Neuronal stem cell (in vitro differentiated cells): ENCODE measurements at regions not wholly inside any gene's neighbourhood (a gene's known extent, or its start where the extent isn't known, plus 50 kb on each side); places are given as distances from the start of the nearest gene placed in this dataset.
A peak's percentile ranks its signal among the peaks of the same experiment; 100 is the strongest.

Source experiments
- DNase-seq: peaks from one replicate; pipeline ENCODE4 v3.0.0-alpha.2; 2013; ENCODE audit warnings: low spot score
- H2AFZ ChIP-seq: one replicate; pipeline ENCODE4 v1.6.1; 2013; ENCODE audit warnings: mild to moderate bottlenecking, low read length, inconsistent platforms
- H2AK5ac ChIP-seq: 2 replicates; pipeline ENCODE4 v1.6.1; 2013; ENCODE audit warnings: low read depth, mild to moderate bottlenecking, inconsistent platforms, low read length, moderate library complexity, mixed read lengths
- H2BK120ac ChIP-seq: 2 replicates; pipeline ENCODE4 v1.6.1; 2013; ENCODE audit warnings: low read depth, mild to moderate bottlenecking, inconsistent platforms, low read length, moderate library complexity, mixed read lengths
- H2BK12ac ChIP-seq: one replicate; pipeline ENCODE4 v1.6.1; 2013; ENCODE audit warnings: low read length, inconsistent platforms
- H2BK15ac ChIP-seq: 2 replicates; pipeline ENCODE4 v1.6.1; 2013; ENCODE audit warnings: mild to moderate bottlenecking, low read length, inconsistent platforms, mixed read lengths
- H2BK5ac ChIP-seq: one replicate; pipeline ENCODE4 v1.6.1; 2013; ENCODE audit warnings: inconsistent platforms, mild to moderate bottlenecking, low read length, moderate library complexity
- H3K14ac ChIP-seq: one replicate; pipeline ENCODE4 v1.6.1; 2013; ENCODE audit warnings: low read length, inconsistent platforms
- H3K18ac ChIP-seq: 2 replicates; pipeline ENCODE4 v1.6.1; 2013; ENCODE audit warnings: low read length, inconsistent platforms
- H3K23ac ChIP-seq: 2 replicates; pipeline ENCODE4 v1.6.1; 2013; ENCODE audit warnings: low read depth, mild to moderate bottlenecking, mixed read lengths, low read length, inconsistent platforms; ENCODE audit not compliant: poor library complexity
- H3K27ac ChIP-seq: replicated peaks from 3 replicates; pipeline ENCODE4 v1.5.1; 2013; ENCODE audit warnings: low read length, inconsistent platforms
- H3K27me3 ChIP-seq, 3 experiments: 2 replicates each; pipeline ENCODE4 v1.6.1; 2013; ENCODE audit warnings: low read length in 3 of 3, mild to moderate bottlenecking in 2 of 3, inconsistent platforms in 1 of 3, low read depth in 1 of 3, mixed read lengths in 1 of 3, moderate library complexity in 1 of 3; ENCODE audit not compliant: control insufficient read depth in 3 of 3, insufficient read depth in 3 of 3
- H3K36me3 ChIP-seq, 2 donors: replicated peaks in 1 of 2; 2 replicates each; pipeline ENCODE4 v1.6.1; 2013; ENCODE audit warnings: low read length in 2 of 2; ENCODE audit not compliant: control insufficient read depth in 2 of 2, insufficient read depth in 2 of 2
- H3K4ac ChIP-seq: 2 replicates; pipeline ENCODE4 v1.6.1; 2013; ENCODE audit warnings: inconsistent platforms, mild to moderate bottlenecking, low read length, moderate library complexity
- H3K4me1 ChIP-seq, 2 donors: 1 replicate in 1 of 2; 2 replicates in 1 of 2; pipeline ENCODE4 v1.6.1; 2013; ENCODE audit warnings: low read length in 2 of 2, low read depth in 1 of 2; ENCODE audit not compliant: control insufficient read depth in 2 of 2, insufficient read depth in 1 of 2
- H3K4me2 ChIP-seq: one replicate; pipeline ENCODE4 v1.6.1; 2013; ENCODE audit warnings: mild to moderate bottlenecking, low read length, inconsistent platforms; ENCODE audit not compliant: insufficient read depth, poor library complexity, severe bottlenecking
- H3K4me3 ChIP-seq, 2 donors: 2 replicates each; pipeline ENCODE4 v1.5.1; 2013; ENCODE audit warnings: low read length in 2 of 2, mild to moderate bottlenecking in 2 of 2, inconsistent platforms in 1 of 2, moderate library complexity in 1 of 2
- H3K79me1 ChIP-seq: one replicate; pipeline ENCODE4 v1.6.1; 2013; ENCODE audit warnings: low read depth, mild to moderate bottlenecking, inconsistent platforms, low read length, moderate library complexity
- H3K9ac ChIP-seq: one replicate; pipeline ENCODE4 v1.6.1; 2013; ENCODE audit warnings: mild to moderate bottlenecking, low read depth, low read length, inconsistent platforms; ENCODE audit not compliant: poor library complexity
- H3K9me3 ChIP-seq, 2 donors: replicated peaks in 1 of 2; 2 replicates each; pipeline versions ENCODE3 to v1.6.1; 2013; ENCODE audit warnings: low read length in 2 of 2, mild to moderate bottlenecking in 2 of 2, inconsistent platforms in 1 of 2, low read depth in 1 of 2, mixed read lengths in 1 of 2, moderate library complexity in 1 of 2; ENCODE audit not compliant: control insufficient read depth in 2 of 2, insufficient read depth in 1 of 2
- H4K8ac ChIP-seq: one replicate; pipeline ENCODE4 v1.6.1; 2013; ENCODE audit warnings: low read depth, mild to moderate bottlenecking, inconsistent platforms, low read length, moderate library complexity
- H4K91ac ChIP-seq: one replicate; pipeline ENCODE4 v1.6.1; 2013; ENCODE audit warnings: low read length, low read depth, mild to moderate bottlenecking, inconsistent platforms; ENCODE audit not compliant: poor library complexity
- WGBS, 2 donors: extraction: QIAGEN DNeasy Blood & Tissue Kit; methylation state at CpG; one replicate each; pipeline ENCODE4 v1.1.7; 2013; ENCODE audit warnings: missing lambda C conversion rate in 2 of 2, mixed read lengths in 1 of 2; ENCODE audit not compliant: insufficient read length in 2 of 2, insufficient replicate concordance in 1 of 2; ENCODE audit errors: extremely low coverage in 2 of 2; 5-methylcytosine and 5-hydroxymethylcytosine counted together

DNA sequence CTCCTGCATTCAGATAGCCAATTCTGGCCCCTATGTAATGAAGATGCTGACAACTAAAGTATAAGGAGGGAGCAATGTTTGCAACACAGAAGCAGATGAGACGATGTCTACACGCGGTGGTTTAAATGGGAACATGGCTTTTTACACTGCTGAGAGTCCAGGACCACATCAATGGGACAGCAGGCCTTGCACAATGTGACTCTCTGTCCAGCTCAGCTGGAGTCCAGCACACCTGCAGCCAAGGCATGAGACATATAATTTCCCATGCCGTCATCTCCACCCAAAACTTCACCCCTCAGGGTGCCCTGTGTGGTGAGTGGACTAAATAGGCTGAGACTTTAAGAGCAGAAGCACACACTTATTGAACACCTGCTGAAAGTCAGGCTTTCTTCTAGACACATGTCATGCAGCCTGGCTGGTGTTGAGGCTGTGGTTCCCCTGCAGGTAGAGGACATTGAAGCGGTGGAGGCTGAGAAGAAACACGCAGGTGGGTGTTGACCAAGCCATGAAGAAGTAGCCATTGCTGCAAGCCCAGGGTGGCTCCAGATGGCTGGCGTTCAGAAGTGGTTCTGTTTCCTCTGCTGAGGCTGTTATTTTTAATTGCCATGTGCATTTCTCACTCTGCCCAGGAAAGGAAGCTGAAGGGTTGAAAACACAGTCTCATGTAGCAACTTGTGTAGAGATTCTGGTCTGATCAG lies 345.6 kb downstream of the MYCN start:
- Histone ChIP-seq H4K91ac (no peak overlapping the region), H3K79me1 (no peaks in the 10 kb centered on the region), H2BK120ac (no peak overlapping the region), H3K4ac (no peak overlapping the region), H2BK5ac (no peak overlapping the region), H3K4me2 (no peak overlapping the region), H3K4me3 (no peak overlapping the region), H2BK15ac (no peak overlapping the region), H4K8ac (no peak overlapping the region), H2BK12ac (no peak overlapping the region), H2AK5ac (no peak overlapping the region), H3K9ac (no peak overlapping the region), H3K9me3 (no peaks in the 10 kb centered on the region), H3K23ac (no peak overlapping the region), H3K27me3 (no peaks in the 10 kb centered on the region), H3K18ac (peak overlapping the region; percentile 57), H2AFZ (no peak overlapping the region), H3K4me1 (peaks cover 2 to 5% of the 10 kb centered on the region in 2 donors), H3K14ac (no peak overlapping the region), H3K36me3 (no peaks in the 10 kb centered on the region), H3K27ac (no peak overlapping the region)
- no CpG with 5 or more reads among the region's 7 CpGs for WGBS, 2 donors
- DNase-seq, result no peak

DNA sequence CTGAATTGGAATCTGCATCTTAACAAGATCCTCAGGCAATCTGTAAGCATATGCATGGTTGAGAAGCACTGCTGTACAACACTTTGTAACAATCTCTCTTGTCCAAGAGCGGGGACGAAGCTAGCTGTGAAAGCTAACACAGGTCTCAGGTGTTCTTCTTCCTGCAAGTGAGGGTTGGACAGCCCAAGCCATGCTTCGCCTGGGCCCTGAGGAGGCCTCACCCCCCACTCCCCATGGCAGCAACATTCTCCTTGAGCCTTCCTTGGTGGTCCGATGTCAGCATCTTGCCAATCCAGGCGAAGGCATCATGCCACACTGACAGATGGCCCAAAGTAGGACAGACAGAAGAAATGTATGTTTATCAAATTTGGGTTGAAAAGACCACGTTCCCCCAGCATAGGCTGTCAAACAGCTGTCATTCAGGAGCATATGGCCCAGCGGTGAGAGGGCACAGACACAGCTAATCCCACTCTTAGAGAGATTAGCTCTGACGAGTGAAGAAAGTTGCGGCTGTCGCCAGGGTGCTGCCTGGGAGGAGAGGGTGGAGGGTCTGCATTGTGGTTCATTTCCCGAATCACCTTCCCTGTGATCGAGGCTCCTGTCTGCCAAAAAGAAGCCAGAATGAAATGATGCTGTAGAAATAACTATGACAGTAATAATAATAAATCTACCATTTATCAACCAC lies 344.7 kb downstream of the MYCN start:
- no CpG with 5 or more reads among the region's 12 CpGs for WGBS, 2 donors
- no peaks in the 10 kb centered on the region for H3K9me3 ChIP-seq
- H3K4me2 ChIP-seq, result no peak overlapping the region
- no peak for DNase-seq
- H3K36me3 ChIP-seq, result no peaks in the 10 kb centered on the region
- H4K8ac ChIP-seq, result no peak overlapping the region
- peak overlapping the region; percentile 49 for H2AK5ac ChIP-seq
- no peak overlapping the region for H2BK5ac ChIP-seq
- H3K23ac ChIP-seq, result no peak overlapping the region
- no peak overlapping the region for H2BK120ac ChIP-seq
- H3K27ac ChIP-seq, result no peak overlapping the region
- no peak overlapping the region for H3K9ac ChIP-seq
- peaks cover 5 to 7% of the 10 kb centered on the region in 2 donors for H3K4me1 ChIP-seq
- peak overlapping the region; percentile 40 for H2BK15ac ChIP-seq
- no peak overlapping the region for H2AFZ ChIP-seq
- H3K27me3 ChIP-seq, result no peaks in the 10 kb centered on the region
- H2BK12ac ChIP-seq, result no peak overlapping the region
- H3K14ac ChIP-seq, result peak overlapping the region; percentile 31
- H3K18ac ChIP-seq, result peak overlapping the region; percentile 31
- no peak overlapping the region for H4K91ac ChIP-seq
- no peaks in the 10 kb centered on the region for H3K79me1 ChIP-seq
- peak overlapping the region; percentile 19 for H3K4ac ChIP-seq
- H3K4me3 ChIP-seq, result no peak overlapping the region

DNA sequence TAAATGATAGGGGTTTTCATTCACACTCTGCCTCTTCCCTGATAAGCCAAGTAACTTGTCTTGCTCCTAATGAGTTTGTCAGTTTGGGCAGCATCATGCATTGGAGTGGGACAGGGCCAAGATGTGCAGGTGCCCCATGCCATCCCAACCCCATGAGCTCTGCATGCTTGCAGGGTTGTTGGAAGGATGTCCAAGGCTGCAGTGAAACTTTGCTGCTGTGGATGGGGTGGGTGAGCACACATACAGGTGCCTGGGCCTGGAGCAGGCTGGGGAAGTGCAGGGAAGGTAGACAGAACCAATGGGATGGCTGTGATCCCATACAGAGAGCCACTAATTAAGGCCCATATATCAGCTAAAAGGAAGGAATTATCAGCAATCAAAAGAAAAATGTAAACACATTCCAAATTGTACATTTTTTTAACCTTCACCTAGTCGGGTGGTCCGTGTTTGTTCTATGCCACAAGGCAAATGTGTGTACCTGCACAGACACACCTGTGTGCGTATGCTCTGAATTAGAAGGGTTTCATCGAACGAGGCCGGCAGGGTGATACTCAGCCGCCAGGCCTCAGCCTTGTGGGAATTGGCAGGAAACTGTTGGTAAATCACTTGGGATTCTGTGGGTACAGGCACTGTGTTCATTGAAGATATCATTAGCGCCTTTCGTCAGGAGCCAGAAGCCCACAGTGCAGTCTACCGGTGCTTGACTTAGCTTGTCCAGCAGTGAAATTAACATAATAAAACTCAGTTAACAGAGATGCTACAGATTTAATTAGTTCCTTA lies 342.9 kb downstream of the MYCN start:
- H2BK12ac ChIP-seq, result no peak overlapping the region
- H3K18ac ChIP-seq, result no peak overlapping the region
- H3K27me3 ChIP-seq, result no peaks in the 10 kb centered on the region
- no peak for DNase-seq
- no peaks in the 10 kb centered on the region for H3K9me3 ChIP-seq
- H3K9ac ChIP-seq, result no peak overlapping the region
- H3K23ac ChIP-seq, result no peak overlapping the region
- H3K79me1 ChIP-seq, result no peaks in the 10 kb centered on the region
- H3K4me1 ChIP-seq, result peaks cover 5 to 7% of the 10 kb centered on the region in 2 donors
- H3K4me3 ChIP-seq, result no peak overlapping the region
- no peak overlapping the region for H2AFZ ChIP-seq
- H4K91ac ChIP-seq, result no peak overlapping the region
- H3K4ac ChIP-seq, result no peak overlapping the region
- no peak overlapping the region for H4K8ac ChIP-seq
- no peak overlapping the region for H3K14ac ChIP-seq
- H3K4me2 ChIP-seq, result no peak overlapping the region
- no peaks in the 10 kb centered on the region for H3K36me3 ChIP-seq
- peak overlapping the region; percentile 12 for H2BK15ac ChIP-seq
- H2BK5ac ChIP-seq, result no peak overlapping the region
- no CpG with 5 or more reads among the region's 10 CpGs for WGBS, 2 donors
- no peak overlapping the region for H2AK5ac ChIP-seq
- H2BK120ac ChIP-seq, result no peak overlapping the region
- no peak overlapping the region for H3K27ac ChIP-seq

DNA sequence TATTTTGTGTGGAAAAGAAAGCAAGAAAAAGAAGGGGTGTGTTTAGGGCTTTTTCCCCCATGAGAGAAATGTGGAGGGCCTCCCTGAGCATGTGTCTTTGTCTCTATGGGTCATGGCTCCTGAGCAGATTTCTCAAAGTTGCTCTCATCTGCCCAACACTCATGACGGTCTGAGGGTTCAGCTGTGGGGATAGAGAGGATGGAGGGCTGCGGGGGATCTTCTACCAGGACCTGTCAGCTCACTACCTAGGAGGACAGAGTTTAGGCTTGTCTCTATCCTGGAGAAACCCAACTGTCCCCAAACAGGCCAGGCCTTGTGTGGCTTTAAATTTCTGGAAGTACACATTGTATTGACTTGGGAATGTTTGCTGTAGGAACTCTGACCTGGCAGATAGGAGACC lies 342.2 kb downstream of the MYCN start:
- Histone ChIP-seq H3K9me3 (no peaks in the 10 kb centered on the region), H3K9ac (no peak overlapping the region), H2BK15ac (no peak overlapping the region), H2AFZ (no peak overlapping the region), H3K14ac (no peak overlapping the region), H3K79me1 (no peaks in the 10 kb centered on the region), H2AK5ac (peak overlapping the region; percentile 48), H3K27ac (no peak overlapping the region), H4K91ac (no peak overlapping the region), H3K18ac (no peak overlapping the region), H2BK5ac (no peak overlapping the region), H3K4ac (no peak overlapping the region), H4K8ac (no peak overlapping the region), H3K4me3 (no peak overlapping the region), H3K27me3 (no peaks in the 10 kb centered on the region), H3K4me1 (peaks cover 5 to 7% of the 10 kb centered on the region in 2 donors), H3K23ac (no peak overlapping the region), H3K36me3 (no peaks in the 10 kb centered on the region), H2BK12ac (no peak overlapping the region), H2BK120ac (no peak overlapping the region), H3K4me2 (no peak overlapping the region)
- DNase-seq, result no peak
- WGBS, 2 donors, result no CpG with 5 or more reads among the region's 2 CpGs
